ENCODE measurements at regions not wholly inside any gene's neighbourhood (a gene's known extent, or its start where the extent isn't known, plus 50 kb on each side); places are given as distances from the start of the nearest gene placed in this dataset.

GRCh38 chr17:62154909-62155308 lies 89.8 kb upstream of the MED13 start (continued):
- TF ChIP-seq ZNF462 (CRISPR knock-in tag; IDR thresholded peaks at IDR 0.05) (no peak), CTCF (conservative IDR thresholded peaks at IDR 0.05; ENCODE audit: low read depth in 2 of 2) (no peak), ETS1 (IDR thresholded peaks at IDR 0.05) (no peak), JUNB (IDR thresholded peaks at IDR 0.05; ENCODE audit: unreplicated experiment) (no peak), STAT1 (IDR thresholded peaks at IDR 0.05; ENCODE audit: unreplicated experiment) (no peak), ZNF114 (CRISPR knock-in tag; IDR thresholded peaks at IDR 0.05) (no peak)

- no peak for ATAC-seq
- H3F3A ChIP-seq (replicated peaks; ENCODE audit: low read depth) = no peaks in the 10 kb centered on the region
- Mint-ChIP-seq H3K4me1 (no peaks in the 10 kb centered on the region), H3K9me3 (no peaks in the 10 kb centered on the region), H3K27ac (no peak overlapping the region), H3K4me3 (no peak overlapping the region), H3K36me3 (ENCODE audit: low read depth) (no peaks in the 10 kb centered on the region), H3K27me3 (ENCODE audit: insufficient read depth, low read depth, poor library complexity) (peaks cover 4% of the 10 kb centered on the region)
- no peak overlapping the region for H3K4me3 ChIP-seq
- no peaks in the 10 kb centered on the region for H3K4me1 ChIP-seq (ENCODE audit: insufficient read depth)
- no peaks in the 10 kb centered on the region for H3K9me2 ChIP-seq (ENCODE audit: insufficient read depth)
- no peak overlapping the region for H3K27ac ChIP-seq (ENCODE audit: low read depth)
- no peaks in the 10 kb centered on the region for H3K27me3 ChIP-seq (ENCODE audit: insufficient read depth)
- no peaks in the 10 kb centered on the region for H4K20me1 ChIP-seq (replicated peaks; ENCODE audit: insufficient read depth)
- H3K79me2 ChIP-seq (replicated peaks; ENCODE audit: insufficient read depth) = no peaks in the 10 kb centered on the region
- no peak overlapping the region for H3K4me2 ChIP-seq
- H2AFZ ChIP-seq = no peak overlapping the region
- DNase-seq (ENCODE audit: low spot score) = no peak
- H3K36me3 ChIP-seq (ENCODE audit: insufficient read depth) = no peaks in the 10 kb centered on the region
- TF ChIP-seq ETS1 (IDR thresholded peaks at IDR 0.05) (no peak), REST (IDR thresholded peaks at IDR 0.05; ENCODE audit: unreplicated experiment) (no peak), ZNF114 (CRISPR knock-in tag; IDR thresholded peaks at IDR 0.05) (no peak), CTCF (conservative IDR thresholded peaks at IDR 0.05; ENCODE audit: low read depth in 2 of 2) (no peak), EZH2 (IDR thresholded peaks at IDR 0.05; ENCODE audit: low read depth, unreplicated experiment) (no peak)
Measured at GRCh38 chr17:62150471-62150870, 85.4 kb upstream of the MED13 start.
